Stimulated activated CD4-positive, alpha-beta T cell treated with anti-CD3 and anti-CD28 coated beads, Interleukin-1b, Interleukin-23, amount 100 ng/mL, for 48 hours (primary cell): ENCODE measurements at regions not wholly inside any gene's neighbourhood (a gene's known extent, or its start where the extent isn't known, plus 50 kb on each side); places are given as distances from the start of the nearest gene placed in this dataset.
A peak's percentile ranks its signal among the peaks of the same experiment; 100 is the strongest.
"Not testable (repeated sequence)": the region's sequence is repeated elsewhere in the genome, so short reads cannot be mapped to it uniquely, and the experiment has no call there.

Experiments
- DNase-seq: peaks from one replicate; pipeline ENCODE4 v3.0.0-alpha.2; 2020

GRCh38 chr7:3094701-3095445 is 51.2 kb upstream of the CARD11 start:
- DNase-seq = peak; percentile 38

- DNase-seq = no peak
Observed at GRCh38 chr7:3097734-3098133, 54.1 kb upstream of the CARD11 start.

- no peak for DNase-seq
Observed at GRCh38 chr7:3102159-3102558, 58.5 kb upstream of the CARD11 start.

- DNase-seq = peak; percentile 27
Observed at GRCh38 chr7:3103614-3104398, 60.1 kb upstream of the CARD11 start.

- DNase-seq = no peak
Observed at GRCh38 chr7:3105856-3106255, 62.2 kb upstream of the CARD11 start.

GRCh38 chr7:3106361-3106826 is 62.7 kb upstream of the CARD11 start:
- DNase-seq = peak; percentile 63

DNA sequence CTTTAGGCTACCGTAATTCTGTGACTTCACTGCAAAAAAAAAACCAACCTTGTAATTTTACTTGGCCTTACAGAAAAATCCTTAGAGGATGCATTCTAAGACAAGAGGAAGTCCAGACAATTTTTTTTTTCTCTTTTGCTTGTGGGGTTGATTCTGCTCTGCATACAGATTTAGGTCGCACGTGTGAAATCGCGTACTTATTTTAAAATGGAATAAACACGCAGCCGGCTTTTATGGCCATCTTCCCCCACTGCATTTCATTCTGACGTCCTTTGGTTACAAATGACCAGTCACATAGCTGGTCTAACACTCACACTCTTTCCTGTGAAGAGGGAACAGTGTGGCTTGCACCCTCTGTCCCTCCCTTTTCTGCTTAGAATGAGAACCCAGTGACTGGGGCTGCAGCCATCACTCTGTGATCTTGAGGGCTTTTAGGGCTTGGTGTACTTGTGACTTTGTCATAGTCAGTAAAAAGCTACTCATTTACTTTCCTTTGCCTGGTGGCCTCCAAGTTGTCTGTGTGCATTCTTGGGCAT is 63.6 kb upstream of the CARD11 start:
- DNase-seq = no peak

GRCh38 chr7:3107889-3108570 is 64.4 kb upstream of the CARD11 start:
- no peak for DNase-seq

- DNase-seq = no peak
Observed at GRCh38 chr7:3109311-3109915, 65.7 kb upstream of the CARD11 start.

- no peak for DNase-seq
Observed at GRCh38 chr7:3112479-3113134, 68.9 kb upstream of the CARD11 start.

DNA sequence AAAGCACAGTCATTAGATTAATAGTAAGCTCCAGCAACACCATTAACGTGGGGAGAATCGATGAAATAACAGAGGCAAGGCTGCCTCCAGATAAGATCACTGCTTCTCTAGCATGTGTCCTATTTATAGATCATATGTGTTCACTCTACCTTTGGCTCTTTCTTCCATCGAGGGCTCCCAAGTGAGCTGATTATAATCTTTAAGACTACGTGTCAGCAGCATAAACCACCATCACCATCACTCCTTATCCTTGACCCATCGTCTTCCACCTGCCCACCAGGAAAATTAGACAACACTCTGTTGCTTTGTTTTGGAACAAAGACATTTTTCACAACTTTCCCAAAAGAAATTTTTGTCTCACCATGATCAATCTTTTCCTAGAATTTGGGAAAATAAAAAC is 71.2 kb upstream of the CARD11 start:
- DNase-seq = no peak

GRCh38 chr7:3117081-3117480 is 73.4 kb upstream of the CARD11 start:
- DNase-seq = no peak

DNA sequence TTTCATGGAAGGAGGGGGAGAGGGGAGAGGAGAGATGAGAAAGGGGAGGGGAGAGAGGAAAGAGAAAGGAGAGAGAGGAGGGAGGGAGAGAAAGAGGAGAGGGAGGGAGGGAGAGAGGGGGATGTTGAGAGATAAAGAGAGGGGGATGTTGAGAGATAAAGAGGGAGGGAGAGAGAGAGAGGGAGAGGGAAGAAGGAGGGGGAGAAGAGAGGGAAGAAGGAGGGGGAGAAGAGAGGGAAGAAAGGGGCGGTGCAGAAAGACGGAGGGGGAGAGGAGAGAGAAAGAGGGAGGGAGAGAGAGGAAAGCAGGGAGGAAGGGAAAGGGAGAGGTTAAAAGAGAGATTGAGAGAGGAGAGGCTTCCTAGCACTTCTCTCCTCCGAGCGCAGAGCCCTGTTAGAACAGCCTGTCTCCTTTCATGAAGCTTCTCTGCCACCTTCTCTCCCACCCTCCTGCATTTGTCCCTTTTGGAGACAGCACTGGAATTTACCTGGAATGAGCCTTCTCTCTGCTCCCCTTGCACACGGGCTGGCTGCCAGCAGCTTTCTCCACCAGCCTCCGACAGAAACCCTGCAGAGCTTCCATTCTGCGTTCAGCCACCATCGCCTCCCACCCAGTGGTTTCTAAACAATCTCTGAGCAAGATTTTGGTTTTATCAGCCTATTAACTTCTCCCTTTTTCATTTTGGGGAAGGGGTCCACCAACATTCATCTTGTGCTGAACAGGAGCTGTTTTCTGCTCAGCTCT is 74.0 kb upstream of the CARD11 start:
- no peak for DNase-seq

GRCh38 chr7:3119352-3119927 is 75.8 kb upstream of the CARD11 start:
- DNase-seq = not testable (repeated sequence)

- no peak for DNase-seq
Observed at GRCh38 chr7:3119963-3120362, 76.3 kb upstream of the CARD11 start.

DNA sequence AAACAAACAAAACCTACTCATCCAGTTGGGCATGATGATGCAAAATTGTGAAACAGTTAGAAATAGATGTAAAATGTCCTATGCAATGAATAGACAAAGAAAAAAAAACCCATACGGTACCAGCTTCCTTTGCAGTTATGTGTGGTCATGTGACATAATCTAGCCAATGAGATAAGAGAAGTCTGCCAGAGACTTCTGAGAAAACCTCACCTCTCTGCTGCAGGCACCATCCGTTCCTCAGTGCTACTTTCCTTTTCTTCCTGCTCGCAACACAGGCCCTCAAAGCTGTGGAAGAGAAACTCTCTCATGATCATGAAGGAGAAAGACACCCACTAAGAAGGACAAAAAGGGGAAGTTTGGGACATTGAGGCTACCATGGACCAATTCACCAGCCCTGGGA is 76.8 kb upstream of the CARD11 start:
- no peak for DNase-seq

GRCh38 chr7:3128857-3129490 is 85.3 kb upstream of the CARD11 start:
- no peak for DNase-seq

DNA sequence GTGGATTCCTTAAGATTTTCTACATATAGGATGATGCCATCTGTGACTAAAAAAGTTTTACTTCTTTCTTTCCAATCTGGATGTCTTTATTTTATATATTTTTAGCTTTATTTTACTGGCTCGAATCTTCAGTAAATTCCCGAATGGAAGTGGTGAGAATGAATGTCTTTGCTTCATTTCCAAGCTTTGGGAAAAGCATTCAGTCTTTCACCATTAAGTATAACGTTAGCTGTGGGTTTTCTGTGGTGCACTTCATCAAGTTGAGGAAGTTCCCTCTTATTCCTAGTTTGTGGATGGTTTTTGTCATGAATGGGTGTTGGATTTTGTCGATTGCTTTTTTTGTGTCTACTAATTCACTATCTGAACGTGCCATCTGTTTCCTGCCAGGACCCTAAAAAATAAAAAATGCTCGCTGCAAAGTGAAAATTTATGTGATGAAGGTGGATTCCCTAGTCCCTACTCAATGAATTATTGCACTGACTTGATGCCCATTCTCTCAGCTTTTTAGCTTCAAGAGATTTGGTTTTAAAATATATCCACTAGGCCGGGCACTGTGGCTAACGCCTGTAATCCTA is 90.2 kb upstream of the CARD11 start:
- DNase-seq = no peak

DNA sequence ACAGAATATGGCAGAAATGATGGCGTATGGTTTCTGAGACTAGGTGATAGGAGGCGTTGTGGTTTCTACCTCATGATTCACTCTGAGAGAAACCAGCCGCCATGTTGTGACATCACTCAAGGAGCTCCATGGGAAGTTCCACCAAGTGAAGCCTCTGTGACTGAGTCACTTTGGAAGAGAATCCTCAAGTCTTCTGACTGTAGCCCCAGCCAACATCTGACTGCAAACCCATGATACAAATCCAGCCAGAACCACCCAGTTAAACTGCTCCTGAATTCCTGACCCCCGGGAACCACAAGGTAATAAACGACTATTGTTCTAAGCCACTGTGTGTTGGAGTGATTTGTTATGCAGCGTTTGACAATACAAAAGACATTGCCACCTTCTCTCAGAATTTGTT is 91.1 kb upstream of the CARD11 start:
- peak; percentile 61 for DNase-seq

DNA sequence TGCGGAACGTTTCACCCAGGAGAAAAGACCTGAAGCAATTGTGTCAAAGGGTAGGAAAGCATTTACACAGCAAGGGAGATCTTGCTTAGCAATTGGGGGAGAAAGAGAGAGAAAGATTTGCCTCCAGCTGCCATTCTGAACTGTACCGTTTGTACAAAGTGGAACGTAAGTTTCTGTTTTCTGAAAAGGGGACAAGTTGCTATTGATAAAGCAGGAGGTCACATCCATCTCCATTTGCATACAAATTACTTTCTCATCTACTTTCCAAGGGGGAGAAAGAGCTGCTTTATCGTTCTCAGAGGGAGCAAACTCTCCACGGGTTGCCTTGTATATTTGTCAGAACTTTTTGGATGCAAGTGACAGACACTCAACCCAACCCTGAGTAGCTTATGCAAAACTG is 92.0 kb upstream of the CARD11 start:
- no peak for DNase-seq
